ENCODE measurements at regions not wholly inside any gene's neighbourhood (a gene's known extent, or its start where the extent isn't known, plus 50 kb on each side); places are given as distances from the start of the nearest gene placed in this dataset.
"Not testable (repeated sequence)": the region's sequence is repeated elsewhere in the genome, so short reads cannot be mapped to it uniquely, and the experiment has no call there.

GRCh38 chr3:106317141-106318055 lies 448.6 kb upstream of the CBLB start:
- Histone ChIP-seq H3K36me3 (no peaks in the 10 kb centered on the region), H3K27ac (replicated peaks in 1 of 4) (no peak overlapping the region), H3K27me3 (no peaks in the 10 kb centered on the region), H3K9me3 (no peaks in the 10 kb centered on the region), H3K4me3 (no peak overlapping the region), H3K4me1 (no peaks in the 10 kb centered on the region)
- 91% methylated on average over 6 of the region's 6 CpGs for WGBS
- no peak for DNase-seq (ENCODE audit: extremely low spot score)
- intact Hi-C loops (cut with DNase I): no loop called here
- TF ChIP-seq EP300 (IDR thresholded peaks at IDR 0.05): no peak

- H3K27ac ChIP-seq (replicated peaks in 1 of 4); H3K9me3 ChIP-seq; H3K36me3 ChIP-seq; H3K4me3 ChIP-seq; DNase-seq (ENCODE audit: extremely low spot score); H3K27me3 ChIP-seq; H3K4me1 ChIP-seq; intact Hi-C loops (cut with DNase I): not testable (repeated sequence)
- 97% methylated on average over 1 of the region's 1 CpG for WGBS
Observed at GRCh38 chr3:106321438-106321837, 452.6 kb upstream of the CBLB start.

- Histone ChIP-seq H3K36me3 (no peaks in the 10 kb centered on the region), H3K4me3 (no peak overlapping the region), H3K27me3 (no peaks in the 10 kb centered on the region), H3K27ac (replicated peaks in 1 of 4) (no peak overlapping the region), H3K4me1 (peaks cover 0 to 9% (median 4%) of the 10 kb centered on the region in 4 donors), H3K9me3 (peaks cover 0 to 9% (median 4%) of the 10 kb centered on the region in 4 donors)
- intact Hi-C loops (cut with DNase I): no loop called here
- 90% methylated on average over 1 of the region's 1 CpG for WGBS
- no peak for DNase-seq (ENCODE audit: extremely low spot score)
- no peak for TF ChIP-seq POLR2AphosphoS5 (IDR thresholded peaks at IDR 0.05)
- TF ChIP-seq CTCF (IDR thresholded peaks at IDR 0.05): no peak
- TF ChIP-seq POLR2A (IDR thresholded peaks at IDR 0.05; ENCODE audit: low read depth): no peak
- TF ChIP-seq EP300 (IDR thresholded peaks at IDR 0.05): no peak
Observed at GRCh38 chr3:106323586-106323985, 454.8 kb upstream of the CBLB start.

- TF ChIP-seq EP300 (IDR thresholded peaks at IDR 0.05) (no peak), POLR2A (IDR thresholded peaks at IDR 0.05; ENCODE audit: low read depth) (no peak), CTCF (IDR thresholded peaks at IDR 0.05) (no peak), POLR2AphosphoS5 (IDR thresholded peaks at IDR 0.05) (no peak)
- H3K4me1 ChIP-seq: peaks cover 0 to 9% (median 4%) of the 10 kb centered on the region in 4 donors
- H3K36me3 ChIP-seq: no peaks in the 10 kb centered on the region
- DNase-seq (ENCODE audit: extremely low spot score): no peak
- no peak overlapping the region for H3K27ac ChIP-seq (replicated peaks in 1 of 4)
- H3K27me3 ChIP-seq: no peaks in the 10 kb centered on the region
- peaks cover 0 to 9% (median 4%) of the 10 kb centered on the region in 4 donors for H3K9me3 ChIP-seq
- H3K4me3 ChIP-seq: no peak overlapping the region
- WGBS: 43% methylated on average over 4 of the region's 4 CpGs
- intact Hi-C loops (cut with DNase I): no loop called here
Observed at GRCh38 chr3:106326941-106327695, 458.3 kb upstream of the CBLB start.

GRCh38 chr3:106327696-106328025 lies 458.8 kb upstream of the CBLB start:
- no peak for DNase-seq (ENCODE audit: extremely low spot score)
- Histone ChIP-seq H3K4me3 (no peak overlapping the region), H3K9me3 (peaks cover 0 to 9% (median 4%) of the 10 kb centered on the region in 4 donors), H3K4me1 (peaks cover 0 to 9% (median 4%) of the 10 kb centered on the region in 4 donors), H3K36me3 (no peaks in the 10 kb centered on the region), H3K27ac (replicated peaks in 1 of 4) (no peak overlapping the region), H3K27me3 (no peaks in the 10 kb centered on the region)
- WGBS: 66% methylated on average over 1 of the region's 1 CpG
- intact Hi-C loops (cut with DNase I): no loop called here
- no peak for TF ChIP-seq POLR2A (IDR thresholded peaks at IDR 0.05; ENCODE audit: low read depth)
- no peak for TF ChIP-seq EP300 (IDR thresholded peaks at IDR 0.05)
- TF ChIP-seq CTCF (IDR thresholded peaks at IDR 0.05): no peak
- no peak for TF ChIP-seq POLR2AphosphoS5 (IDR thresholded peaks at IDR 0.05)

Measured in esophagus muscularis mucosa (tissue), 4 donors.